ENCODE measurements at regions not wholly inside any gene's neighbourhood (a gene's known extent, or its start where the extent isn't known, plus 50 kb on each side); places are given as distances from the start of the nearest gene placed in this dataset.

DNA sequence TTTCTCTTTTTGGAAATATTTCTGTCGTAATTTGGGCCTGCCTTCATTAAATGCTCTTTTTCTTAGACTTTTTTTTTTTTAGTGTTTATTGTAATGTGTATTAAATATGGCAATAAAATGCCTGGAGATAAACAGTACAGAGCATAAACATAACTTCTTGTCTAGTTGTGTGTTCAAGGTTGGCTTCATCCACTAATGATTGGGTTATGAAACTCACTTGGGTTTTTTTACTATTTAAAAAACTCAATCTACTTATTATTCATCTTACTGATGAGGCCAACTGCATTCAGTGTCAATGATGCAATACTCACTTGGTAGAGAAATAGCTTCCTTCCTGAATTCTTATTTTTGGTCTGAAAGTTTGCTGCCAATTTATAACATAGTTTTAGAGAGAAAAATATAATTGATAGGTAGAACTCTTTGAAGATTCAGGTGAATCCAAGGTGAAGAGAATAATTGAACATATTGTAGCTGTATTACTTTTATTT lies 144.2 kb upstream of the NABP1 start:
- TF ChIP-seq, protein P1, sequence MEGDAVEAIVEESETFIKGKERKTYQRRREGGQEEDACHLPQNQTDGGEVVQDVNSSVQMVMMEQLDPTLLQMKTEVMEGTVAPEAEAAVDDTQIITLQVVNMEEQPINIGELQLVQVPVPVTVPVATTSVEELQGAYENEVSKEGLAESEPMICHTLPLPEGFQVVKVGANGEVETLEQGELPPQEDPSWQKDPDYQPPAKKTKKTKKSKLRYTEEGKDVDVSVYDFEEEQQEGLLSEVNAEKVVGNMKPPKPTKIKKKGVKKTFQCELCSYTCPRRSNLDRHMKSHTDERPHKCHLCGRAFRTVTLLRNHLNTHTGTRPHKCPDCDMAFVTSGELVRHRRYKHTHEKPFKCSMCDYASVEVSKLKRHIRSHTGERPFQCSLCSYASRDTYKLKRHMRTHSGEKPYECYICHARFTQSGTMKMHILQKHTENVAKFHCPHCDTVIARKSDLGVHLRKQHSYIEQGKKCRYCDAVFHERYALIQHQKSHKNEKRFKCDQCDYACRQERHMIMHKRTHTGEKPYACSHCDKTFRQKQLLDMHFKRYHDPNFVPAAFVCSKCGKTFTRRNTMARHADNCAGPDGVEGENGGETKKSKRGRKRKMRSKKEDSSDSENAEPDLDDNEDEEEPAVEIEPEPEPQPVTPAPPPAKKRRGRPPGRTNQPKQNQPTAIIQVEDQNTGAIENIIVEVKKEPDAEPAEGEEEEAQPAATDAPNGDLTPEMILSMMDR (IDR thresholded peaks at IDR 0.05; ENCODE audit: insufficient read depth, low read depth, low read length) = no peak
- no peak for TF ChIP-seq EZH2 (IDR thresholded peaks at IDR 0.05; ENCODE audit: insufficient read depth, low read length)
